ENCODE measurements at regions not wholly inside any gene's neighbourhood (a gene's known extent, or its start where the extent isn't known, plus 50 kb on each side); places are given as distances from the start of the nearest gene placed in this dataset.
"Not testable (repeated sequence)": the region's sequence is repeated elsewhere in the genome, so short reads cannot be mapped to it uniquely, and the experiment has no call there.

DNA sequence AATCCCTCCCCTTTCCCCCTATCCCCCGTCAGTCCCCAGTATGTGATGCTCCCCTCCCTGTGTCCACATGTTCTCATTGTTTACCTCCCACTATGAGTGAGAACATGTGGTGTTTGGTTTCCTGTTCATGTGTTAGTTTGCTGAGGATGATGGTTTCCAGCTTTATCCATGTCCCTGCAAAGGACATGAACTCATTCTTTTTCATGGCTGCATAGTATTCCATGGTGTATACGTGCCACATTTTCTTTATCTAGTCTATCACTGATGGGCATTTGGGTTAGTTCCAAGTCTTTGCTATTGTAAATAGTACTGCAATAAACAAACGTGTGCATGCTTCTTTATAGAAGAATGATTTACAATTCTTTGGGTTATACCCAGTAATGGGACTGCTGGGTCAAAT, 165.6 kb upstream of the TENM4 start:
- not testable (repeated sequence) for H3K4me1 ChIP-seq (ENCODE audit: control insufficient read depth in 5 of 5, insufficient read depth in 5 of 5, low read length in 5 of 5); H3K27ac ChIP-seq (ENCODE audit: low read depth, low read length); H3K9ac ChIP-seq (ENCODE audit: low read length in 5 of 5); H3K9me3 ChIP-seq (ENCODE audit: control insufficient read depth in 5 of 5, low read length in 5 of 5); H3K36me3 ChIP-seq (ENCODE audit: control insufficient read depth in 5 of 5, insufficient read depth in 5 of 5, low read length in 5 of 5); H3K4me3 ChIP-seq (ENCODE audit: low read depth in 1 of 5, low read length in 5 of 5); H3K27me3 ChIP-seq (ENCODE audit: control insufficient read depth in 5 of 5, insufficient read depth in 4 of 5, low read length in 5 of 5)

DNA sequence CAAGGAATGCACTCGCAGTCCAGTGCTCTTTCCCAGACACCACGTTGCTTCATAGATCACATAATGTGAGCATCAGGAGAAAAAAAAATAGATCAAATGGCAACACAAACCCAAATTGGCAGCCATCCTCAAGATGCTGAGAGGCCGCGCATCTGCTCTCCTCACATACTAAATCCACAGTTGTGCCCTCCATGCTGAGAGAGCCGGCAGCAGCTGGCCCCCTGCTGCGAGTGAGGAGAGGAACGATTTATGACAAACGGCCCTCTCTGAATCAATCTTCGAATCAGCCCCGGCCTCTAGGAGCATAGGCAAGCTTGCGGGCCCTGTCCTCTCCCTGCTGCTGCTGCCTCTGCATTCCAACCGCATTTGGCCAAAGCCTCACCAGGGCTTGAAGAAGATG, 159.9 kb upstream of the TENM4 start:
- Histone ChIP-seq H3K4me1 (ENCODE audit: control insufficient read depth in 5 of 5, insufficient read depth in 5 of 5, low read length in 5 of 5) (peaks cover 0 to 9% (median 3%) of the 10 kb centered on the region in 5 donors), H3K4me3 (ENCODE audit: low read depth in 1 of 5, low read length in 5 of 5) (no peak overlapping the region), H3K9me3 (ENCODE audit: control insufficient read depth in 5 of 5, low read length in 5 of 5) (no peaks in the 10 kb centered on the region), H3K27me3 (ENCODE audit: control insufficient read depth in 5 of 5, insufficient read depth in 4 of 5, low read length in 5 of 5) (no peaks in the 10 kb centered on the region), H3K9ac (ENCODE audit: low read length in 5 of 5) (no peak overlapping the region), H3K27ac (ENCODE audit: low read depth, low read length) (no peak overlapping the region), H3K36me3 (ENCODE audit: control insufficient read depth in 5 of 5, insufficient read depth in 5 of 5, low read length in 5 of 5) (no peaks in the 10 kb centered on the region)

DNA sequence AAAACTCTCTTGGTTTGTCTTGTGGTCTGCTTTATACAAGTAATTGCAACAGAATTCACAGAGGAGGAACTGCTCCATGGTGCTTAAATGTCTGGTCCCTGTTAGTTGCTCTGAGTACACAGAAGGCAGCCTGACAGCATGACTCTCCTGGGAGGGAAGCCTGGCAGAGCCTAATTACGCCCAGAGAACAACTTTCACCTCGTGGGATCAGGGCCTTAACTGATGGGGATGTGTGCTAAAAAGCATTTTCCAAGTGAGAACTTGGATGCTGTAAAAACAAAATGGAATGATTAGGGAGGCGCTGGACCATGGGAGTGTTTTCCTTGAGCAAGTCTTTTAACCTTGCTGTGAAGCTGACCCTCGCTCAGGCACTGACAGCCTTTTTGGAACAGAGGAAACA, 154.0 kb upstream of the TENM4 start:
- H3K27ac ChIP-seq (ENCODE audit: low read depth, low read length): peak overlapping the region; percentile 17
- no peak overlapping the region for H3K9ac ChIP-seq (ENCODE audit: low read length in 5 of 5)
- H3K27me3 ChIP-seq (ENCODE audit: control insufficient read depth in 5 of 5, insufficient read depth in 4 of 5, low read length in 5 of 5): no peaks in the 10 kb centered on the region
- no peaks in the 10 kb centered on the region for H3K36me3 ChIP-seq (ENCODE audit: control insufficient read depth in 5 of 5, insufficient read depth in 5 of 5, low read length in 5 of 5)
- H3K9me3 ChIP-seq (ENCODE audit: control insufficient read depth in 5 of 5, low read length in 5 of 5): no peaks in the 10 kb centered on the region
- H3K4me1 ChIP-seq (ENCODE audit: control insufficient read depth in 5 of 5, insufficient read depth in 5 of 5, low read length in 5 of 5): peaks cover 0 to 15% (median 4%) of the 10 kb centered on the region in 5 donors
- H3K4me3 ChIP-seq (ENCODE audit: low read depth in 1 of 5, low read length in 5 of 5): no peak overlapping the region

DNA sequence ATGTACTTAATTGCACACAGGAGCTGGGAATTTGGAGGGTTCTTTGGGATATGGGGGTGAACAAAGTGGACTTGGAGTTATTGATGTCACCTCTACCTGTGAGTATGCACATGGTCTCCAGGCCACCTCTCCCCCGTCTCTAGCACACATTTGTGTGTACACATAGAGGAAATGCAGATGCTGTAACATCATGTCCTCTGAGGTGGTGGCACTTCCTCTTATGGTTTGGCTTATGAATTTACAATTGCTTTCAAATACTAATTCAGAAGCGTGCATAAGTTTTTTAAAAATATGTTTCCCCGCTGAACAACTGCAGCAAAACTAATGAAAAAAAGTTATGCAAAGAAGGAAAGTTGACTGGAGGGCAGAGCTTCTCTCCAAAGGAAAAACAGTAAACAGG, 152.0 kb upstream of the TENM4 start:
- no peaks in the 10 kb centered on the region for H3K27me3 ChIP-seq (ENCODE audit: control insufficient read depth in 5 of 5, insufficient read depth in 4 of 5, low read length in 5 of 5)
- no peaks in the 10 kb centered on the region for H3K9me3 ChIP-seq (ENCODE audit: control insufficient read depth in 5 of 5, low read length in 5 of 5)
- H3K4me1 ChIP-seq (ENCODE audit: control insufficient read depth in 5 of 5, insufficient read depth in 5 of 5, low read length in 5 of 5): peaks cover 0 to 15% (median 4%) of the 10 kb centered on the region in 5 donors
- no peak overlapping the region for H3K4me3 ChIP-seq (ENCODE audit: low read depth in 1 of 5, low read length in 5 of 5)
- H3K36me3 ChIP-seq (ENCODE audit: control insufficient read depth in 5 of 5, insufficient read depth in 5 of 5, low read length in 5 of 5): no peaks in the 10 kb centered on the region
- no peak overlapping the region for H3K9ac ChIP-seq (ENCODE audit: low read length in 5 of 5)
- no peak overlapping the region for H3K27ac ChIP-seq (ENCODE audit: low read depth, low read length)

DNA sequence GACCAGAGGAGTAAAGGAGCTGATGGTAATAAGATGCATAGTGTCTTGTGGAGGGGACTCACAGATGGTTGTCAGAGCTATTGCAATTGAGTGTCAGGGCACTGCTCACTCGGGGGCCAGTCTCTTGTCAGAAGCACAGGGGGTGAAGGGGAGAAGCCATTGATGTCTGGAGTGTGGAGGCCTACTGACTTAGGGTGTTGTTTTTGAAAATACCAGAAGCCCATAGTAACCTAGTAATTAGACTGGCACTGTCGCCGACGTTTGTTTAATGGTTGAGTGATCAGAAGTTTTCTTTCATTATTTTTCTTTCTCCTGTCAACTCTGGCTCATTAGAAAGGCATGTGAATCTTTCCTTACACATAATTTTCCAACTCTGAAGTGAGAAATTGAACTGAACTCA, 151.6 kb upstream of the TENM4 start:
- Histone ChIP-seq H3K9me3 (ENCODE audit: control insufficient read depth in 5 of 5, low read length in 5 of 5) (no peaks in the 10 kb centered on the region), H3K4me1 (ENCODE audit: control insufficient read depth in 5 of 5, insufficient read depth in 5 of 5, low read length in 5 of 5) (peaks cover 0 to 15% (median 4%) of the 10 kb centered on the region in 5 donors), H3K27ac (ENCODE audit: low read depth, low read length) (no peak overlapping the region), H3K4me3 (ENCODE audit: low read depth in 1 of 5, low read length in 5 of 5) (no peak overlapping the region), H3K36me3 (ENCODE audit: control insufficient read depth in 5 of 5, insufficient read depth in 5 of 5, low read length in 5 of 5) (no peaks in the 10 kb centered on the region), H3K9ac (ENCODE audit: low read length in 5 of 5) (no peak overlapping the region), H3K27me3 (ENCODE audit: control insufficient read depth in 5 of 5, insufficient read depth in 4 of 5, low read length in 5 of 5) (no peaks in the 10 kb centered on the region)

DNA sequence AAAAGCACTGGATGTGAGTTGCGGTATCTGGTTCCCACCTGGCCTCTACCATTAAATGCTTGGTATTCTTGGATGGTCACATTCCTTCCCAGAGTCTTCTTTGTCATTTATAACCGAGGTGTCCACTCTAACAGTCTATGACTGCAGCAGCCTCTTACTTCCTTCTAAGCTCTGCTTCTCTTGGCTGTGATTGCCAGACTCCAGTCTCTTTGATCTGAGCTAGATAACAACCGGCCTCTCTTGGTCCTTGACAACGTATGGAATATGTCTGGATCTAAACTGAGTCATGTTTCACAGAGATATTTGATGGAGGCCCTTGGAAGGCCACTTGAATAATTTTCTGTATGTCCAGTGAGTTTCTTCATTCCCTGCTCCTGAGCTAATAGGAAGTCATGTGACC, 141.6 kb upstream of the TENM4 start:
- Histone ChIP-seq H3K27ac (ENCODE audit: low read depth, low read length) (no peak overlapping the region), H3K4me1 (ENCODE audit: control insufficient read depth in 5 of 5, insufficient read depth in 5 of 5, low read length in 5 of 5) (peaks cover 0 to 15% (median 0%) of the 10 kb centered on the region in 5 donors), H3K9ac (ENCODE audit: low read length in 5 of 5) (no peak overlapping the region), H3K36me3 (ENCODE audit: control insufficient read depth in 5 of 5, insufficient read depth in 5 of 5, low read length in 5 of 5) (no peaks in the 10 kb centered on the region), H3K9me3 (ENCODE audit: control insufficient read depth in 5 of 5, low read length in 5 of 5) (no peaks in the 10 kb centered on the region), H3K4me3 (ENCODE audit: low read depth in 1 of 5, low read length in 5 of 5) (no peak overlapping the region), H3K27me3 (ENCODE audit: control insufficient read depth in 5 of 5, insufficient read depth in 4 of 5, low read length in 5 of 5) (no peaks in the 10 kb centered on the region)

DNA sequence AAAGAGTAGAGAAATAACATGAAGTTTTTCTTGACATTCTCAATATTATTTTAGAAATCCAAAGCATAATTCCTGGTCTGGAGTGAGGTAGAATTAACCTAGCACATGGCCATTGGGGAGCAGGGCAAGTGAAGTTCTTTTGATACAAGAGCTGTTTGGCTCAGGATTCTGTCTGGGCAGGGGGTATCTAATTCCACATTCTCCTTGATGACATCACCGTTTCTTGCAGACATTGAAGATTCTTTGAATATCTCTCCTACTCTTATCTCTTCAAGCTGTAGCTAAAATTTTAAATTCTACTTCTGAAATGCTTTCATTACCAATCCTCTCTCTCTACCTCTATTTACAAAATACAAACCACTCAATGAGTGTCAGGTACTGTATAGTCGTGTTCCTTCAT, 138.2 kb upstream of the TENM4 start:
- no peaks in the 10 kb centered on the region for H3K36me3 ChIP-seq (ENCODE audit: control insufficient read depth in 5 of 5, insufficient read depth in 5 of 5, low read length in 5 of 5)
- no peak overlapping the region for H3K9ac ChIP-seq (ENCODE audit: low read length in 5 of 5)
- no peak overlapping the region for H3K27ac ChIP-seq (ENCODE audit: low read depth, low read length)
- no peaks in the 10 kb centered on the region for H3K9me3 ChIP-seq (ENCODE audit: control insufficient read depth in 5 of 5, low read length in 5 of 5)
- H3K4me1 ChIP-seq (ENCODE audit: control insufficient read depth in 5 of 5, insufficient read depth in 5 of 5, low read length in 5 of 5): peaks cover 0 to 16% (median 0%) of the 10 kb centered on the region in 5 donors
- H3K4me3 ChIP-seq (ENCODE audit: low read depth in 1 of 5, low read length in 5 of 5): no peak overlapping the region
- H3K27me3 ChIP-seq (ENCODE audit: control insufficient read depth in 5 of 5, insufficient read depth in 4 of 5, low read length in 5 of 5): no peaks in the 10 kb centered on the region

DNA sequence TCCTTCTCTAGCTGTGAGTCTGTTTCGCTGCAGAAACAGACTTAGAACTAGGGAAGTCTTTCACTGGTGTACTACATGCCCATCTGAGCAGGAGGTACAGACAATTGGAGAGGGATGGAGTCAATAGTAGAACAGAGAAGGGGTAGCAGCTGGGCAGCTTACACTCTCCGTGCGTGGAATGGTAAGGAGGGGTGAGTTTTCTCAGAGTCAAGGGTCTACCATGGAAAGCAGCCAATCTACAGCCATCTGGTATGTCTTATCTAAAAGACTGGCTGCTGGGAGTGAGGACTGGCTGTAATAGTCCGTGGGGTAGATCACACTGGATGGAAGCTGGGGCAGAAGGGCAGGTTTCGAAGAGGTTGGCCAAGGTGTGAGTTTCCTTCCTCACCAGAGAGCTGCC, 137.3 kb upstream of the TENM4 start:
- H3K9ac ChIP-seq (ENCODE audit: low read length in 5 of 5): no peak overlapping the region
- H3K9me3 ChIP-seq (ENCODE audit: control insufficient read depth in 5 of 5, low read length in 5 of 5): no peaks in the 10 kb centered on the region
- H3K4me3 ChIP-seq (ENCODE audit: low read depth in 1 of 5, low read length in 5 of 5): no peak overlapping the region
- H3K27ac ChIP-seq (ENCODE audit: low read depth, low read length): no peak overlapping the region
- no peaks in the 10 kb centered on the region for H3K27me3 ChIP-seq (ENCODE audit: control insufficient read depth in 5 of 5, insufficient read depth in 4 of 5, low read length in 5 of 5)
- no peaks in the 10 kb centered on the region for H3K36me3 ChIP-seq (ENCODE audit: control insufficient read depth in 5 of 5, insufficient read depth in 5 of 5, low read length in 5 of 5)
- peaks cover 0 to 16% (median 0%) of the 10 kb centered on the region in 5 donors for H3K4me1 ChIP-seq (ENCODE audit: control insufficient read depth in 5 of 5, insufficient read depth in 5 of 5, low read length in 5 of 5)

DNA sequence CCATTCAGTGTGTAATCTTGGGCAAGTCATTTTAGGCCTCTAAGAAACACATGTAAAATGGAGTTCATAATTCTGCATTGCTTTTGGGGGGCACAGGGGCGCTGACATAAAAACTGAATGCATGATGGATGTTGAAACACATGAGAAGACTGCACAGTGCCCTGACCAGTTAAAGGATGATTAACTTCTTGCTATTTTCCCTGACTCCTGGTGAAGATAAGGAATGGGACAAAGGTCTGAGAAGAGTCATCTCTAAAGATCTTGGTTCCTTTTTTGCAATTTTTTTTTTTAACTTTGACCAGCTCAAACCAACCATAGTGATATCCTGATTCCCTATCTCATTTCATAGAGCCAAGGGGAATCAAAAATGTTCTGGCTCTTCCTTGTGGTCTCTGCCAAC, 134.9 kb upstream of the TENM4 start:
- Histone ChIP-seq H3K27ac (ENCODE audit: low read depth, low read length) (no peak overlapping the region), H3K27me3 (ENCODE audit: control insufficient read depth in 5 of 5, insufficient read depth in 4 of 5, low read length in 5 of 5) (no peaks in the 10 kb centered on the region), H3K9me3 (ENCODE audit: control insufficient read depth in 5 of 5, low read length in 5 of 5) (no peaks in the 10 kb centered on the region), H3K4me3 (ENCODE audit: low read depth in 1 of 5, low read length in 5 of 5) (no peak overlapping the region), H3K4me1 (ENCODE audit: control insufficient read depth in 5 of 5, insufficient read depth in 5 of 5, low read length in 5 of 5) (peaks cover 0 to 12% (median 0%) of the 10 kb centered on the region in 5 donors), H3K36me3 (ENCODE audit: control insufficient read depth in 5 of 5, insufficient read depth in 5 of 5, low read length in 5 of 5) (no peaks in the 10 kb centered on the region), H3K9ac (ENCODE audit: low read length in 5 of 5) (no peak overlapping the region)

DNA sequence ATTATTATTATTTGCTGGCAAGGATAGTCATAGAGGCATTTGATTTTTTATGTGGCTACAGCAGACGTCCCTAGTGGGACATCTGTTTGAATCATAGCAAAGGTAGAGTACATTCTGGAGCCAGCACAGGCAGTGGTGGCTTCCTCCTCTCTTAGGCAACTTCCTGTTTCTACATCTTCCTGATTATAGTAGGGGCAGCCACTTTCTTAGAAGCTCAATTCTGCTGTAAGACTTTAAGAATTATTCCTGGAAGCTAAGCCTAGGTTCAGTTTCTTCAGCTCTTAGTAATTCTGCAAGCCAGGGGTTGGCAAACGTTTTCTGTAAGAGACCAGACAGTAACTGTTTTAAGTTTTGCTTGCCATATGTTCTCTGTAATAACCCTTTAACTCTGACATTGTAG, 129.3 kb upstream of the TENM4 start:
- Histone ChIP-seq H3K4me1 (ENCODE audit: control insufficient read depth in 5 of 5, insufficient read depth in 5 of 5, low read length in 5 of 5) (no peaks in the 10 kb centered on the region), H3K9ac (ENCODE audit: low read length in 5 of 5) (no peak overlapping the region), H3K27ac (ENCODE audit: low read depth, low read length) (no peak overlapping the region), H3K9me3 (ENCODE audit: control insufficient read depth in 5 of 5, low read length in 5 of 5) (peaks cover 0 to 8% (median 0%) of the 10 kb centered on the region in 5 donors), H3K27me3 (ENCODE audit: control insufficient read depth in 5 of 5, insufficient read depth in 4 of 5, low read length in 5 of 5) (no peaks in the 10 kb centered on the region), H3K4me3 (ENCODE audit: low read depth in 1 of 5, low read length in 5 of 5) (no peak overlapping the region), H3K36me3 (ENCODE audit: control insufficient read depth in 5 of 5, insufficient read depth in 5 of 5, low read length in 5 of 5) (no peaks in the 10 kb centered on the region)

All from subcutaneous abdominal adipose tissue (tissue), 5 donors.